WTC11 (cell line): ENCODE measurements at regions not wholly inside any gene's neighbourhood (a gene's known extent, or its start where the extent isn't known, plus 50 kb on each side); places are given as distances from the start of the nearest gene placed in this dataset.
"Not testable (repeated sequence)": the region's sequence is repeated elsewhere in the genome, so short reads cannot be mapped to it uniquely, and the experiment has no call there.

Source experiments
- ATAC-seq: fragments of 200-7000 bp; cut with Tn5 transposase; 2 replicates; pipeline ENCODE4 v1.10.0; 2021; ENCODE audit warnings: mild to moderate bottlenecking, moderate library complexity
- CTCF ChIA-PET: fragments of 300-600 bp; sonication (Branson Sonifier 250); formaldehyde crosslinking; loops from one replicate; lab custom pipeline; 2021; ENCODE audit warnings: antibody characterized with exemption; lab: Charles Lee
- POLR2A ChIA-PET: fragments of 350-600 bp; sonication (Branson Sonifier 250); formaldehyde crosslinking; loops from one replicate; lab custom pipeline; 2021; ENCODE audit warnings: antibody characterized with exemption; lab: Charles Lee
- DNase-seq: peaks from one replicate; pipeline ENCODE4 v3.0.0; 2021; ENCODE audit warnings: low spot score
- H3K27ac Mint-ChIP-seq: 2 replicates; pipeline ENCODE4 v1.8.0; 2021; ENCODE audit warnings: mixed read lengths
- H3K27me3 Mint-ChIP-seq: 2 replicates; pipeline ENCODE4 v1.8.0; 2021; ENCODE audit warnings: low read depth, mild to moderate bottlenecking, moderate library complexity, mixed read lengths
- H3K36me3 Mint-ChIP-seq: 2 replicates; pipeline ENCODE4 v1.8.0; 2021; ENCODE audit warnings: mixed read lengths
- H3K4me1 Mint-ChIP-seq: 2 replicates; pipeline ENCODE4 v1.8.0; 2022; ENCODE audit warnings: mixed read lengths
- H3K4me3 Mint-ChIP-seq: 2 replicates; pipeline ENCODE4 v1.8.0; 2021; ENCODE audit warnings: mild to moderate bottlenecking, moderate library complexity, mixed read lengths
- H3K9me3 Mint-ChIP-seq: 2 replicates; pipeline ENCODE4 v1.8.0; 2021; ENCODE audit warnings: mixed read lengths
- ATF1 ChIP-seq: sonication (generic); formaldehyde crosslinking; IDR thresholded peaks from 2 replicates; pipeline ENCODE4 v1.8.1; 2023; ENCODE audit warnings: mild to moderate bottlenecking, moderate library complexity, missing genetic modification reagents
- CREB1 ChIP-seq: sonication (generic); formaldehyde crosslinking; IDR thresholded peaks from 2 replicates; pipeline ENCODE4 v1.8.0; 2023; ENCODE audit warnings: mild to moderate bottlenecking, missing genetic modification reagents
- HMGA2 ChIP-seq: fragments of 250-450 bp; sonication (Bioruptor Pico); IDR thresholded peaks from 2 replicates; pipeline ENCODE4 v1.4.0; 2021; ENCODE audit warnings: mild to moderate bottlenecking, moderate library complexity
- MXD4 ChIP-seq: fragments of 250-450 bp; sonication (Bioruptor Pico); IDR thresholded peaks from 2 replicates; pipeline ENCODE4 v1.8.0; 2021; ENCODE audit warnings: mild to moderate bottlenecking, moderate library complexity, borderline replicate concordance
- NR3C1 ChIP-seq: sonication (generic); formaldehyde crosslinking; conservative IDR thresholded peaks from 2 replicates; pipeline ENCODE4 v1.8.1; 2023; ENCODE audit warnings: low read depth, mild to moderate bottlenecking, missing genetic modification reagents
- OVOL2 ChIP-seq: fragments of 250-450 bp; sonication (Bioruptor Pico); IDR thresholded peaks from 2 replicates; pipeline ENCODE4 v1.9.0; 2021; ENCODE audit warnings: mild to moderate bottlenecking, borderline replicate concordance
- PRRX2 ChIP-seq: fragments of 250-450 bp; sonication (Bioruptor Pico); IDR thresholded peaks from 2 replicates; pipeline ENCODE4 v1.8.0; 2021; ENCODE audit warnings: mild to moderate bottlenecking
- SMAD4 ChIP-seq: sonication (generic); formaldehyde crosslinking; IDR thresholded peaks from 2 replicates; pipeline ENCODE4 v1.8.0; 2022; ENCODE audit warnings: mild to moderate bottlenecking, missing genetic modification reagents
- SP1 ChIP-seq: sonication (generic); formaldehyde crosslinking; conservative IDR thresholded peaks from 2 replicates; pipeline ENCODE4 v1.8.1; 2022; ENCODE audit warnings: missing genetic modification reagents
- TCF7 ChIP-seq: sonication (generic); formaldehyde crosslinking; IDR thresholded peaks from 2 replicates; pipeline ENCODE4 v1.8.0; 2022; ENCODE audit warnings: mild to moderate bottlenecking, low read depth, missing genetic modification reagents, moderate library complexity
- TEAD1 ChIP-seq: sonication (generic); formaldehyde crosslinking; IDR thresholded peaks from 2 replicates; pipeline ENCODE4 v1.8.0; 2022; ENCODE audit warnings: mild to moderate bottlenecking, missing genetic modification reagents
- ZNF423 ChIP-seq: fragments of 250-450 bp; sonication (Bioruptor Pico); IDR thresholded peaks from 2 replicates; pipeline ENCODE4 v2.1.2; 2022; ENCODE audit warnings: mild to moderate bottlenecking, moderate library complexity
- TF ChIP-seq, protein P1 (sequence below): sonication (generic); formaldehyde crosslinking; IDR thresholded peaks from 2 replicates; pipeline ENCODE4 v1.8.1; 2023; ENCODE audit warnings: mild to moderate bottlenecking, missing genetic modification reagents, moderate library complexity
- TF ChIP-seq, protein P2 (sequence below): sonication (generic); formaldehyde crosslinking; IDR thresholded peaks from 2 replicates; pipeline ENCODE4 v1.8.1; 2022; ENCODE audit warnings: low read depth, missing genetic modification reagents, borderline replicate concordance
- TF ChIP-seq, protein P3 (sequence below): fragments of 250-450 bp; sonication (Bioruptor Pico); conservative IDR thresholded peaks from 2 replicates; pipeline ENCODE4 v1.9.0; 2021; ENCODE audit warnings: mild to moderate bottlenecking
- TF ChIP-seq, protein P4 (sequence below): sonication (generic); formaldehyde crosslinking; IDR thresholded peaks from 2 replicates; pipeline ENCODE4 v1.8.1; 2022; ENCODE audit warnings: mild to moderate bottlenecking, missing genetic modification reagents, moderate library complexity, borderline replicate concordance
- TF ChIP-seq, protein P5 (sequence below): fragments of 250-450 bp; sonication (Bioruptor Pico); IDR thresholded peaks from 2 replicates; pipeline ENCODE4 v2.1.2; 2022; ENCODE audit warnings: mild to moderate bottlenecking, moderate library complexity
- TF ChIP-seq, protein P6 (sequence below): sonication (generic); formaldehyde crosslinking; IDR thresholded peaks from 2 replicates; pipeline ENCODE4 v1.8.1; 2023; ENCODE audit warnings: mild to moderate bottlenecking, missing genetic modification reagents
- TF ChIP-seq, protein P7 (sequence below): sonication (generic); formaldehyde crosslinking; IDR thresholded peaks from 2 replicates; pipeline ENCODE4 v1.8.1; 2022; ENCODE audit warnings: missing genetic modification reagents, borderline replicate concordance

DNA sequence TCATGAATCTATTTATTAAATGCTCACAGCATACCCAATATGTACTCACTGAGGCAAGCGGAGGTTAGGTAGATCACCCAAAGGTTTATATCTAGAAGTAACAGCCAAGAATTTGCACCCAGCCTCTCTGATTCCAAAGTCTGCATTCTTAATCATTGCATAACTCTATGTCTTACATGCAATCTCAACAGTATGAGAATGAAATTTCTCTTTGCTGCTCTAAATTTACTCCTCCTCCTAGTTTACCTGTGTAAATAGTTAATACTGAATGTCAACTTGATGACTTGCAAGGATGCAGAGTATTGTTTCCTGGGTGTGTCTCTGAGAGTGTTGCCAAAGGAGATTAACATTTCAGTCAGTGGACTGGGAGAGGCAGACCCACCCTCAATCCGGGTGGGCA is 840.6 kb downstream of the BRINP3 start:
- Mint-ChIP-seq H3K9me3 (no peaks in the 10 kb centered on the region), H3K27ac (no peak overlapping the region), H3K36me3 (no peaks in the 10 kb centered on the region), H3K4me1 (peaks cover 4% of the 10 kb centered on the region)
- DNase-seq (no peak), ATAC-seq (no peak)
- POLR2A ChIA-PET: no interaction called here
- TF ChIP-seq, protein P1, sequence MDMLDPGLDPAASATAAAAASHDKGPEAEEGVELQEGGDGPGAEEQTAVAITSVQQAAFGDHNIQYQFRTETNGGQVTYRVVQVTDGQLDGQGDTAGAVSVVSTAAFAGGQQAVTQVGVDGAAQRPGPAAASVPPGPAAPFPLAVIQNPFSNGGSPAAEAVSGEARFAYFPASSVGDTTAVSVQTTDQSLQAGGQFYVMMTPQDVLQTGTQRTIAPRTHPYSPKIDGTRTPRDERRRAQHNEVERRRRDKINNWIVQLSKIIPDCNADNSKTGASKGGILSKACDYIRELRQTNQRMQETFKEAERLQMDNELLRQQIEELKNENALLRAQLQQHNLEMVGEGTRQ (CRISPR knock-in tag): no peak
- TF ChIP-seq TCF7 (no peak), ATF1 (no peak), ZNF423 (CRISPR knock-in tag) (no peak), MXD4 (CRISPR knock-in tag) (no peak)
- TF ChIP-seq, protein P2, sequence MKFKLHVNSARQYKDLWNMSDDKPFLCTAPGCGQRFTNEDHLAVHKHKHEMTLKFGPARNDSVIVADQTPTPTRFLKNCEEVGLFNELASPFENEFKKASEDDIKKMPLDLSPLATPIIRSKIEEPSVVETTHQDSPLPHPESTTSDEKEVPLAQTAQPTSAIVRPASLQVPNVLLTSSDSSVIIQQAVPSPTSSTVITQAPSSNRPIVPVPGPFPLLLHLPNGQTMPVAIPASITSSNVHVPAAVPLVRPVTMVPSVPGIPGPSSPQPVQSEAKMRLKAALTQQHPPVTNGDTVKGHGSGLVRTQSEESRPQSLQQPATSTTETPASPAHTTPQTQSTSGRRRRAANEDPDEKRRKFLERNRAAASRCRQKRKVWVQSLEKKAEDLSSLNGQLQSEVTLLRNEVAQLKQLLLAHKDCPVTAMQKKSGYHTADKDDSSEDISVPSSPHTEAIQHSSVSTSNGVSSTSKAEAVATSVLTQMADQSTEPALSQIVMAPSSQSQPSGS: no peak
- TF ChIP-seq, protein P3, sequence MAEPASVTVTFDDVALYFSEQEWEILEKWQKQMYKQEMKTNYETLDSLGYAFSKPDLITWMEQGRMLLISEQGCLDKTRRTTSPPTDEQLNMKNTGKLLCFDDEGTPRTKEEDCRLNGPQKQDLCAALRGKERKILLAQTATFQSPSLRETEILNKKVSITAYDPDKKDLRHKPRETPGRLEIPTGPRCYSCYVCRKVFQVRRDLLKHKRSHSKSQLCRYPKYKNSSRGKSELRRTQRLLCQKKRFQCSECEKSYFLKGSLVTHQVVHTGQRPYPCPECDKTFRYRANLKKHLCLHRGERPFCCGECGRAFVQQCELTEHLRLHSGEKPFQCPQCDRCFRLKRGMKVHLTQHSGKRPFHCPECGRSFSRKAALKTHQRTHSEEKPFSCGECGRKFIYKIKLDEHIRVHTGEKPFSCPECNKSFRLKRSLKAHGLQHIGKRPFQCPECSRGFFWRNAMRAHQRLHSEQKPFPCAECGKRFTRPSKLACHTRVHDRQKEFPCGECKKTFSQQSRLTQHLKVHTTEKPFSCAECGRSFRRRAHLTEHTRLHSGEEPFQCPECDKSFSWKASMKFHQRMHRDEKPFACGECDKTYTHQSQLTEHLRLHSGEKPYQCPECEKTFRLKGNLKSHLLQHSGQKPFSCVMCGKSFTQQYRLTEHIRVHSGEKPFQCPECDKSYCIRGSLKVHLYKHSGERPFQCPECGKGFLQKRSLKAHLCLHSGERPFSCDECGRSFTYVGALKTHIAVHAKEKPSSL (CRISPR knock-in tag): no peak
- TF ChIP-seq, all 79 proteins: peak for 0
- Mint-ChIP-seq H3K27me3 (no peaks in the 10 kb centered on the region), H3K4me3 (no peak overlapping the region)
- CTCF ChIA-PET: no interaction called here

DNA sequence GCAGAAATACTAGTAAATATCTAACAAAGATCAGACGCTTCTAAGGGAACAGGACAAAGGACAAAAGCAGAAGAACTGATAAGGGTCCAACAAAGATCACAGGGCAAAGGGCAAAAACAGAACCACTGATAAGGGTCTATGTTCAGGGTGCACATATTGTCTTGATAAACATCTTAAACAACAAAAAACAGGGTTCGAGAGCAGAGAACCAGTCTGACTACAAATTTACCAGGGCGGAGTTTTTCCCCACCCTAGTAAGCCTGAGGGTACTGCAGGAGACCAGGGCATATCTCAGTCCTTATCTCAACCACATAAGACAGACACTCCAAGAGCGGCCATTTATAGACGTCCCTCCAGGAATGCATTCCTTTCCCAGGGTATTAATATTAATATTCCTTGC is 833.5 kb downstream of the BRINP3 start:
- POLR2A ChIA-PET, H3K4me3 Mint-ChIP-seq, CTCF ChIA-PET: not testable (repeated sequence)

DNA sequence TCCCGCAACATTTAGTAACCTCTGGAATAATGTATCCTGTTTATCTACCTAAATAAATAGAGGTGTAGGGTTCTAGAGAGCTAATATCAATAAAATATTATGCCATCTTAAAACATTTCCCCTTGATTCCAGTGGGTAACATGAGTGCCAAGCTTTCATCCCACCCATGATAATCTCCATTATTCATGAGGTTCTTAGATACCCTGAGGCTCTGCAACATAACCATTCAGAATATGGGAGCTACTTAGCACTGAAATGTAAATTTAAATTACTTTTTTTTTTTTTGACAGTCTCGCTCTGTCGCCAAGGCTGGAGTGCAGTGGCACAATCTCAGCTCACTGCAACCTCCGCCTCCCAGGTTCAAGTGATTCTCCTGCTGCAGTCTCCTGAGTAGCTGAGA is 832.7 kb downstream of the BRINP3 start:
- Mint-ChIP-seq H3K27ac (no peak overlapping the region), H3K27me3 (no peaks in the 10 kb centered on the region), H3K36me3 (0 out of 2 replicates have a peak, but pooled peaks cover 4% of the 10 kb centered on the region), H3K4me1 (peaks cover 4% of the 10 kb centered on the region), H3K4me3 (no peak overlapping the region), H3K9me3 (peaks cover 12% of the 10 kb centered on the region)
- ATAC-seq (no peak), DNase-seq (no peak)
- ChIA-PET POLR2A (no interaction called here), CTCF (no interaction called here)
- TF ChIP-seq, protein P4, sequence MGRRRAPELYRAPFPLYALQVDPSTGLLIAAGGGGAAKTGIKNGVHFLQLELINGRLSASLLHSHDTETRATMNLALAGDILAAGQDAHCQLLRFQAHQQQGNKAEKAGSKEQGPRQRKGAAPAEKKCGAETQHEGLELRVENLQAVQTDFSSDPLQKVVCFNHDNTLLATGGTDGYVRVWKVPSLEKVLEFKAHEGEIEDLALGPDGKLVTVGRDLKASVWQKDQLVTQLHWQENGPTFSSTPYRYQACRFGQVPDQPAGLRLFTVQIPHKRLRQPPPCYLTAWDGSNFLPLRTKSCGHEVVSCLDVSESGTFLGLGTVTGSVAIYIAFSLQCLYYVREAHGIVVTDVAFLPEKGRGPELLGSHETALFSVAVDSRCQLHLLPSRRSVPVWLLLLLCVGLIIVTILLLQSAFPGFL (CRISPR knock-in tag): no peak
- TF ChIP-seq OVOL2 (CRISPR knock-in tag) (no peak), CREB1 (CRISPR knock-in tag) (no peak), TEAD1 (CRISPR knock-in tag) (no peak), SMAD4 (CRISPR knock-in tag) (no peak), NR3C1 (CRISPR knock-in tag) (no peak), HMGA2 (CRISPR knock-in tag) (no peak), SP1 (CRISPR knock-in tag) (no peak), PRRX2 (no peak)
- TF ChIP-seq, protein P5, sequence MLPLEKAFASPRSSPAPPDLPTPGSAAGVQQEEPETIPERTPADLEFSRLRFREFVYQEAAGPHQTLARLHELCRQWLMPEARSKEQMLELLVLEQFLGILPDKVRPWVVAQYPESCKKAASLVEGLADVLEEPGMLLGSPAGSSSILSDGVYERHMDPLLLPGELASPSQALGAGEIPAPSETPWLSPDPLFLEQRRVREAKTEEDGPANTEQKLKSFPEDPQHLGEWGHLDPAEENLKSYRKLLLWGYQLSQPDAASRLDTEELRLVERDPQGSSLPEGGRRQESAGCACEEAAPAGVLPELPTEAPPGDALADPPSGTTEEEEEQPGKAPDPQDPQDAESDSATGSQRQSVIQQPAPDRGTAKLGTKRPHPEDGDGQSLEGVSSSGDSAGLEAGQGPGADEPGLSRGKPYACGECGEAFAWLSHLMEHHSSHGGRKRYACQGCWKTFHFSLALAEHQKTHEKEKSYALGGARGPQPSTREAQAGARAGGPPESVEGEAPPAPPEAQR (CRISPR knock-in tag): no peak
- TF ChIP-seq, protein P6, sequence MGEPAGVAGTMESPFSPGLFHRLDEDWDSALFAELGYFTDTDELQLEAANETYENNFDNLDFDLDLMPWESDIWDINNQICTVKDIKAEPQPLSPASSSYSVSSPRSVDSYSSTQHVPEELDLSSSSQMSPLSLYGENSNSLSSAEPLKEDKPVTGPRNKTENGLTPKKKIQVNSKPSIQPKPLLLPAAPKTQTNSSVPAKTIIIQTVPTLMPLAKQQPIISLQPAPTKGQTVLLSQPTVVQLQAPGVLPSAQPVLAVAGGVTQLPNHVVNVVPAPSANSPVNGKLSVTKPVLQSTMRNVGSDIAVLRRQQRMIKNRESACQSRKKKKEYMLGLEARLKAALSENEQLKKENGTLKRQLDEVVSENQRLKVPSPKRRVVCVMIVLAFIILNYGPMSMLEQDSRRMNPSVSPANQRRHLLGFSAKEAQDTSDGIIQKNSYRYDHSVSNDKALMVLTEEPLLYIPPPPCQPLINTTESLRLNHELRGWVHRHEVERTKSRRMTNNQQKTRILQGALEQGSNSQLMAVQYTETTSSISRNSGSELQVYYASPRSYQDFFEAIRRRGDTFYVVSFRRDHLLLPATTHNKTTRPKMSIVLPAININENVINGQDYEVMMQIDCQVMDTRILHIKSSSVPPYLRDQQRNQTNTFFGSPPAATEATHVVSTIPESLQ: no peak
- TF ChIP-seq, protein P2: no peak
- TF ChIP-seq, protein P7, sequence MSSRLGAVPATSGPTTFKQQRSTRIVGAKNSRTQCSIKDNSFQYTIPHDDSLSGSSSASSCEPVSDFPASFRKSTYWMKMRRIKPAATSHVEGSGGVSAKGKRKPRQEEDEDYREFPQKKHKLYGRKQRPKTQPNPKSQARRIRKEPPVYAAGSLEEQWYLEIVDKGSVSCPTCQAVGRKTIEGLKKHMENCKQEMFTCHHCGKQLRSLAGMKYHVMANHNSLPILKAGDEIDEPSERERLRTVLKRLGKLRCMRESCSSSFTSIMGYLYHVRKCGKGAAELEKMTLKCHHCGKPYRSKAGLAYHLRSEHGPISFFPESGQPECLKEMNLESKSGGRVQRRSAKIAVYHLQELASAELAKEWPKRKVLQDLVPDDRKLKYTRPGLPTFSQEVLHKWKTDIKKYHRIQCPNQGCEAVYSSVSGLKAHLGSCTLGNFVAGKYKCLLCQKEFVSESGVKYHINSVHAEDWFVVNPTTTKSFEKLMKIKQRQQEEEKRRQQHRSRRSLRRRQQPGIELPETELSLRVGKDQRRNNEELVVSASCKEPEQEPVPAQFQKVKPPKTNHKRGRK (CRISPR knock-in tag): no peak

More for the DNA sequence above, 833.5 kb downstream of the BRINP3 start:
- ATAC-seq, DNase-seq, H3K4me1 Mint-ChIP-seq, H3K27me3 Mint-ChIP-seq, H3K36me3 Mint-ChIP-seq, H3K27ac Mint-ChIP-seq: not testable (repeated sequence)
- H3K9me3 Mint-ChIP-seq: peaks cover 12% of the 10 kb centered on the region
